ENCODE measurements at regions not wholly inside any gene's neighbourhood (a gene's known extent, or its start where the extent isn't known, plus 50 kb on each side); places are given as distances from the start of the nearest gene placed in this dataset.
"Not testable (repeated sequence)": the region's sequence is repeated elsewhere in the genome, so short reads cannot be mapped to it uniquely, and the experiment has no call there.

DNA sequence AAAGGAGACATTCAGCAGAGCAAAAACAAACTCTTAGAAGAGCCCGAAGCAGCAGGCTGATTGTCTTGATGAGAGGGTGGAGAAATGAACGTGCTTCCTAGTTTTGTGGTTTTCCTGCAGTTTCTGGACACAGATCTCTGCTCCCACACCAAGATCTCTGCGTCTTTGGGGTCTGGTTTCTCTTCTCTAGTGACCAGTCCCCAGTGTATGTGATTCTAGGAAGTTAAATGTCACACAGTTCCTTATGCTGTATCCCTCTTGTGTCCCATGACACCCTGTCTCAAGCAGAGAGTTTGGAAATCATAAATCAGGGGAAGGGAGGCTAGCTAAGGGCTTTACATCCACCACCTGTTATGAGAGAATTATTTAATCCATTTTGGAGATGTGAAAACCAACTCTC lies 55.4 kb upstream of the KLF14 start:
- DNase-seq, result no peak

DNA sequence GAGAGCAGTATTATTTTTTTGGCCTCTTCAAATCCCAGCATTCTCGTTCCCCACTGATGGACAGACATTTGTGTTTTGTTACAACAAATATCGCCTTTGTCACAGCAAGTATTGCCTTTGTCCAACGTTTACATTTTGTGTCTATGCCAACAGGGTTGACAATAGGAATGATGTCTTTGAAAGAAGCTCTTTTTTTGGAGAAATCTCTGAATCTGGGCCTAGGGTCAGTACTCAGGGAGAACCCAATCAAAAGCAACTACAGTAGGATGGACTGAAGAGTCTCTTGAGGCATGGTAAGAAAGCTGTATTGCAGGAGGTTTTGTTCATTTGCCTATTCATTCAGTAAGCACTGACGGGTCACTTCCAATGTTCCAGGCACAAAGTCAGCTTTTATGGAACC lies 57.7 kb upstream of the KLF14 start:
- DNase-seq, result no peak

DNA sequence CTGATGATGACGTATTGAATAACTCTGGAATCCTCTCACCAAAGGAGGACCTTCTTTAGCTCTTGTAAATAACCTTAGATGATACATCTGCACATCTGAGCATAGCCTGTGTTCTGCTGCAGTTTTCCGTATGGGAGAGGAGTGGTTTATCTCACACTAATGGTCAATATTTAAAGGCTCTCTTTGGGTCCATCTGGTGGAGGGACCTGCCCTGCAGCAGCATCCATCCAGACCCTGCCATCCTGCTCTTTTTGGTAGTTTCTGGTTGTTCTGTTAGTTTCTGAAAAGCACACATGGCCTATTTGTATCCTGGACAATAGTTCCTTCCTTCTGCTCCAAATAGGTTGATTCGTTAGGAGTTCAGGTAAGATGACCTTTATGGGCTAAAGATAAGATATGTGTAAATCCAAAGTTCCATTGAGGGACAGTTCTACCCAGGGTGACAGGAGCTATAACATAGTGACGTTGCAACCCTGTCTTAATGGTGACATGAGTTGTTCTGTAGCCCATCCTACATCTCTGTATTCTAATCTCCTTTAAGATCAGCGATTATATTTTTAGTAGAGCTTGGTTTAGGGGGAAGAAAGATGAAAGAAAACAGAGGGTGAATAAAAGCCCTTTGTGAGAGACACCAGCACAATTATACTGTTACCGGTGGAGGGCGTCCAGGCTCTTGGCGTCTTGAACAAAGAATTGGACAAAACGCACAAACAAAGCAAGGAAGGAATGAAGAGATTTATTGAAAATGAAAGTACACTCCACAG lies 60.0 kb upstream of the KLF14 start:
- no peak for DNase-seq

DNA sequence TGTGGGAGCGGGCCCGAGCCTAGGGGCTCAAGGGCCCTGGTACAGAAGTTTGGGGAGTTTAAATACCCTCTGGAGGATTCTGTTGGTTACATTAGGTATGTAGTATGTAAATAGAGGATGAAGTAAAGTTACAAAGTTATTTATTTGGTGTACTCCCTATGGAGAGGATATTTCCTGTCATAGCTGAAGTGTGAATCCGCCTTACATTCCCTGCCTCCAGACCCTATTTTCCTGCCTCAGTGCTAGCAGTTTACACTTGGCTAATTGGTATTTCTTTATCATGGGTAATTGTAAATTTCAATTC lies 60.6 kb upstream of the KLF14 start:
- DNase-seq, result no peak

DNA sequence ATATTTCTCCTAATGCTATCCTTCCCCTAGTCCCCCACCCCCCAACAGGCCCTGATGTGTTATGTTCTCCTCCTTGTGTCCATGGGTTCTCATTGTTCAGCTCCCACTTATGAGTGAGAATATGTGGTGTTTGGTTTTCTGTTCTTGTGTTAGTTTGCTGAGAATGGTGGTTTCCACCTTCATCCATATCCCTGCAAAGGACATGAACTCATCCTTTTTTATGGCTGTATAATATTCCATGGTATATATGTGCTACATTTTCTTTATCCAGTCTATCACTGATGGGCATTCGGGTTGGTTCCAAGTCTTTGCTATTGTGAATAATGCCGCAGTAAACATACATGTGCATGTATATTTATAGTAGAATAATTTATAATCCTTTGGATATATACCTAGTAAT lies 62.4 kb upstream of the KLF14 start:
- not testable (repeated sequence) for DNase-seq

DNA sequence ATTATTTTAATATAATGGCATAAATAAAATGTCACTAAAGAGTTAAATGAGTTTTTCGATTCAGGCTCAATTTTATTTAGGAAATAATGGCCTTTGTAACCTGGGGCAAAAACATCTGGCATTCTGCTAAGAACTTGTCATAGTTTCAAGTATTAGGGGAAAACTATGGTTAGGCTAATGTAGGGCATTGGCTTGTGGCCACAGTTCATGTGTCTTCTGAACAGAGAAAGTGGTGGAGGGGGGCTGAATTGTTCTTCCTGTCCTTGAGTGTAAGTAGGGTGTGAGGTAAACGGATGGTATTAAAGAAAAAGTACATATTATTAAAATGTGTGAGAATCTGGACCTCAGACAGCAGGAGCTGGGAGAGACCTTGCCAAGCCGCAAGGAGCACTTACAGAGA lies 69.1 kb upstream of the KLF14 start:
- DNase-seq, result no peak

DNA sequence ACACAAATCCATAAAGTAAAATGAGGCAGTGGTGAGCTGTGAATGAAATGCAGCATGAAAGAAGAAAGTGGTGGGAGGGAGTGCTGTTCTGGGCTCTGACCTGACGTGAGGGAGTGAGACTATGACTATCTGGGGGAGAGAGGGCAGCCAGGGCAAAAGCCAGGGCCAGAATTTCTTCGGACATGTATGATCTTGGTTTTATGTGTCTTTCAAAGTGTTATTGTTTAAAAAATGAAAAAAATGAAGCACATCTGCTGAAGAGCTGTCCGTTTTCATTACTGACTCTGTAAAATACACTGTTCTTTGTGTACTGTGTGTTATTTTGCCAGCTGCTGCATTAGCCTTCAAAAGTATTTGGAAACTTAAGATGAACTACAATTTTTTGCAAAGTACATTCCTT lies 70.2 kb upstream of the KLF14 start:
- no peak for DNase-seq

DNA sequence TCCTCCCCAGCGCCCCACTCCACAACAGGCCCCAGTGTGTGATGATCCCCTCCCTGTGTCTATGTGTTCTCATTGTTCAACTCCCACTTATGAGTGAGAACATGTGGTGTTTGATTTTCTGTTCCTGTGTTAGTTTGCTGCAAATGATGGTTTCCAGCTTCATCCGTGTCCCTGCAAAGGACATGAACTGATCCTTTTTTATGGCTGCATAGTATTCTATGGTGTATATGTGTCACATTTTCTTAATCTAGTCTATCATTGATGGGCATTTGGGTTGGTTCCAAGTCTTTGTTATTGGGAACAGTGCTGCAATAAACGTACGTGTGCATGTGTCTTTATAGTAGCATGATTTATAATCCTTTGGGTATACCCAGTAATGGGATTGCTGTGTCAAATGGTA lies 78.8 kb upstream of the KLF14 start:
- DNase-seq, result not testable (repeated sequence)

DNA sequence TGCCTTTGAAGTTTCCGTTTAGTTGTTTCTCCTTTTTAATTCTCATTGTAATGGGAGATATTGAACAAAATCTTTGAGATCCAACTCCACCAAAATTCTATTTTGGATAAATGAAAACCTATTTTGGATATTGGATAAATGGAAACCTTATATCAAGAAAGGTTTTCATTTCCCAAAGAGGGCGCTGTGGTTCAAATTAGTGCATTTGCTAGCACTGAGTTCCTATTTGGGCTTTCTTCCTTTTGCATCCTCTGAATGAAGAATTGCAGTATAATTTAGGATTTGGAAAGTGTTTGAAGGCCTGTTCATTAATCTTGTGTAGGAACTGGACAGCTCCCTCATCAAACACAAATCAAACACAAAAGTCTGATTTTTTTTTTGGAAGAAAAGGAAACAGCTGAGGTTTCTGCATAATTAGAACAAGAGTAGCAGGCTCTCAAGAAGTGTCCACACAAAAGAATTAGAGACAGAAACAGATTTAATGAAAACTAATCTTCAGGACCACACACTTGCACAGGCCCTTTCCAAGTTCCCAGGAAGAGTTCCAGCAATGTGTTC lies 80.8 kb upstream of the KLF14 start:
- DNase-seq, result no peak

DNA sequence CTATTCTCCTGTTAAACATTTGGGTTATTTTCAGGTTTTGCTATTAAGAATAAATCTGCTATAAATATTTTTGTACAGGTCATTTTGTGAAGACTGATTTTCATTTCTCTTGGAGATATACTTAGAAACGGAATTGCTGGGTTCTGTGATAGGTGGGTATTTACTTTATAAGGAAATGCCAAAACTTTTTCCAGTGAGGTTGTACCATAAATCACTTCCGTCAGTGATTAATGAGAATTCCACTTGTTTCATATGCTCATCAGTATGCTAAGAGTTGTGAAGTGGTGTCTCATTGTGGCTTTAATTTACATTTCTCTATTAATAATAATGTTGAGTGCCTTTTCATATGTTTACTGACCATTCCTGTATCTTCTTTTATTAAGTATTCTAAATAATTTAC lies 84.0 kb upstream of the KLF14 start:
- DNase-seq, result no peak

DNA sequence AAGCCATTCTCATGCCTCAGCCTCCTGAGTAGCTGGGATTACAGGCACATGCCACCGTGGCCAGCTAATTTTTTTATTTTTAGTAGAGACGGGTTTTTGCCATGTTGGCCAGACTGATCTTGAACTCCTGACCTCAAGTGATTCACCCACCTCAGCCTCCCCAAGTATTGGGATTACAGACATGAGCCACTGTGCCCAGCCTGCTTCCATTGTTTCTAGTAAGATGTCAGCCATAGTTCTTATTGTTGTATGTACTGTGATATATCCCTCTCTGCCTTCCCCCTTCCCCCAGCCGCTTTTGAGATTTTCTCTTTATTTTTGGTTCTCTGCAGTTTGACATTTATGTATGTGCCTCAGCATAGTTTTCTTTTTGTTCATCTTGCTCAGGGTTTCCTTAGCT lies 87.9 kb upstream of the KLF14 start:
- DNase-seq, result no peak

DNA sequence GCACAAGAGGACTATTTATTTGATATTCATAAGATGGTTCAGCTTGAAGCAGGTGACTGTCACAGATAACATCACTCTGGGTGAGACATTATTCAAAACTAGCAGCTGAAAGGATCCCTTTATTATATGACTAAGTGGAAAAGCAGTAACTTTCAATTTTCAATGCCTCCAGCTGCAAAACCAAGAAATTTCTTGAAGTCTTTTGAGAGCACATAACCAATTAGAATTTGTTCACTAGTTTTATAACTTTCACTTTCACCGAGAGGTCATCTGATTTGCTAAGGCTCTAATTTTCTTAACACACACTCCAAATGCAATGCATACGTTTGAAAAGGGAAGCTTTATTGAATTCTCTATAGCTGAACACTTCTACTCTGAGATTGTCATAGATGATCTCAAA lies 88.6 kb upstream of the KLF14 start:
- DNase-seq, result no peak

DNA sequence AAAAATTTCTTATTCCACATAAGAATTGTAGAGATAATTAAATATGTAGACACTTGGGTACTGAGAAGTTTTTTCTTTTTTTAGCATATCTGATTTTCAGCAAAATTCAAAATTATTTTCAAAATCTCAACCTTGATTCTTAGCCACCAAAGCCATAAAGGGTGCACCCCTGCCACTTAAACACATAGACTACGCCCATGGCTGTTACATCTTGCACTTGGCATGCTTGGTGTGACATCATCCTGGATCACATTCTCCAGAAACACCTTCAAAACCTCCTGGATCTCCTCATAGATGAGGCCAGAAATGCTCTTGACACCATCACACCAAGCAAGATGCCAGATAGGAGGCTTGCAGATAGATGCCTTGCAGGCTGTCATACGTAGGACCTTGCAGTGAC lies 89.1 kb upstream of the KLF14 start:
- no peak for DNase-seq

DNA sequence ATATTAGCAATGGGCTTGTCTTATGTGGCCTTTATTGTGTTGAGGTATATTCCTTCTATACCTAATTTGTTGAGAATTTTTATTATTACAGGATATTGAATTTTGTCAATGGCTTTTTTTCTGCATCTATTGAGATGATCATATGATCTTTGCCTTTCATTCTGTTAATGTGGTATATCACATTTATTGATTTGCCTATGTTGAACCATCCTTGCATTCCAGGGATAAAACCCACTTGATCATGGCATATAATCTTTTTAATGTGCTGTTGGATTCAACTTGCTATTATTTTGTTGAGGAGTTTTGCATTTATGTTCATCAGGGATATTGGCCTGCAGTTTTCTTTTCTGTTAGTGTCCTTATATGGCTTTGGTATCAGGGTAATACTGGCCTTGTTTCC lies 91.8 kb upstream of the KLF14 start:
- DNase-seq, result no peak

DNA sequence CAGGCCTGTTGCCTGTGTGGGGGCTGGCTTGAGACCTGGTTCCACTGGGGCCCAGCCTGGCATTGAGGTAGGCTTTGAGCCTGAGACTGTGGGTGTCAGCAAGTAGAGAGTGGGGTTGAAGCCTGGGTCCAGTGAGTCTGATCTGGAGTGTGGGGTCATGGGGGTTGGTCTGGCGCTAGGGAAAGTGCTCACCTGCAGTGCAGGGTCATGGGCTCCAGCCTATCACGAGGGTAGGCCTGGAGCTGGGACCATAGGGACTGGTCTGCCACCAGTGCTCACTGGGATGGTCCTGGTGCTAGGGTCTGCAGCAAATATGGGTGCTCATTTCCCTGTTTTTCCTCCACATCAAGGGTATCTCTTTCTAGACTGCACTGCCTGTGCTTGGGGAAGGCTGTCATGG lies 95.4 kb upstream of the KLF14 start:
- no peak for DNase-seq

DNA sequence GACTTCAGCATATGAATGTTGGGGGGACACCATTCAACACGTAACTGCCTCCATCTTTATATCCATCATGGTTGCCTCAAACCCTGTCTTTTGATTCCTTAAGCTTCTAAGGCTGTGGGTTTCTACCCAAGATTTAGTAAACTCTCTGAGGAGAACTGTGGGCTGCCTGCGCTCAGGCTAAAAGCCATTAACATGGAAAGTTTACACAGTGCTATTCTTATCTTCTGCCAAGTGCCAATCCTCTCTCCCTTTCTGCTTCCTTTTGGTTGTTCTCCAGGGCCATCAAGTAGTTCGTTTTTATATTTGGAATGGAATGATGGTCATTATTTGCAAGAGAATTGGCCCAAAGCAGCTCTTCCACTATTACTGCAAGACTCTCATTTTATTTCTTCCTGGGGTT lies 97.3 kb upstream of the KLF14 start:
- DNase-seq, result no peak

DNA sequence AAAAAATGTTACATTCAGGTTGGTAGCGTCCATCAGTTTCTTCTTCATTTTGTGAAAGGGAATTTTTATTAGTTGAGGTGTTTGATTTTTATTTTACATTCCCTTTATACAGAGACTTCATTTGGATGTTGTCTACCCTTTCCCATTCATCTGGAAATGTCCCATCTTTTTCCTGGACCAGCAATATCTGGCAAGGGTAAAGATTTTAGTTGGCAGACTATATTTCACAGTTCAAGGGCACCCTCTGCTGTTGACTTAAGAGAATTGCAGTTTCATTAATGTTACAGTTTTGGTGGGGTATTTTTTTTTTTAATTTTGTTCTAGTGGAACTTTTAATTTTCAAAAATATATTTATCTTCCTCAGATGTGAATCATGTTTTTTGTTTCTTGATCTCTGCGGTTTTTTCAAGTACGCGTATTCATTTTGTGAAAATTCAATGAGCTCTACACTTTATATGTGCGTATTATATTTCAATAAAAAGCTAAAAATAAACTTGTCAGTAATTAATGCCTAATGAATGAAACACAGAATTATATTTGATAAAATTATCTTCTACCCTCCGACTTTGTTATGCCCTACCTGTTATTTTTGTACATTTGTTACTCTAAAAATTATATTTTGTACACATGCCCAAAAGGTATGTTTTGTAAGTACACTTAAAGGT lies 97.9 kb upstream of the KLF14 start:
- no peak for DNase-seq

DNA sequence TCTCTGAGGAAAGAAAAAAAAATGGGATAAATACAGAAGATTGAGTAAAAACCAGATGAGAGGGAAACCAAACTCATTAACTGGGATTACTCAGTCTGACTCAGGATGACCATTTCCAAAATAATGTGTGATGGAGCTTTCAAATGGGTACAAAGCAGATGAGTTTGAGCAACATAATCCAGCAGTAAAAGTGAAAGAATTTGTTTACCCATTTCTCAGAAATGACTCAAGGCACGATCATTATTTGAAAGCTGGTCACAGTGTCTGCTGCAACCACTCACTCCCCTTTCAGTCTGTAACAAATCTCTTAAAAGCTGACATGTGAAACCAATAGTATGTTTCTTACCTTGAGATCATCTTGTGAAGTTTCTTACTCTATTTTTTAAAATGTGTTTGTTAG lies 104.7 kb upstream of the KLF14 start:
- DNase-seq, result no peak

DNA sequence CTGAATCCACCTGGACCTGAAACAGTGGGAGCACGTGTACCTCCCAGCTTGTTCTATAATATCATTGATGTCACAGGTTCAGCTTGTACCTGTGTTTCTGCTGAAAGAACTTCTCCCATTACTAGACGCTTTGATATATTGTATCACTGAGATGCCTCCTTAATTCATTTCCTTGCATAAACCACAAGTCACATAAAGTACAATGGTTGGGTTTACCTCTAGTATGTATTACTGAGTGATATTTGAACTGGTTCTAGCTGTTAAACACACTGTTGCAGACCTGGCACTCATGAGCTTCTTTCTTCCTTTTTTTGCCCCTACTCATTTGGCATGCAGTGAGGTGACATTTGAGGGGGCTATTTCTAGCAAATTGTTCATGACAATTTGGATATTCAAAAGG lies 106.6 kb upstream of the KLF14 start:
- DNase-seq, result no peak

DNA sequence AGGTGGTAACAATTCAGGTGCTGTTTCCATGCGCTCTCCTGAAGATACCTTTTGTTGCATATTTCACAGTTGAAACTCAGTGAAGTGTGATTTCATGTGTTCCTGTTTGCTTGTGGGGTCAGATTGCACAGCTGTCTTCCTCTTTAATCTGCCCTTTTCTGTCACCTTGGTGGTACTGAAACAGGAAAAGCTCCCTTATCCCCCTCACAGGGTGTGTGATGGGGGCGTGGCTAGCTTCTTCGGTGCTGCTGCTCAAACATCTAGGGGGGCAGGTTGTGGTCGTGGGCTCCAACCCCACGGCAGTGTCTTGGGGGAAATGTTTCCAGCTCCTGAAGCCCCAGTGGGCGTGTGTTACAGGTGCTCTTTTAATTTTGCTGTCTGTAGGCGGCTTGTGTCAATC lies 107.4 kb upstream of the KLF14 start:
- no peak for DNase-seq

DNA sequence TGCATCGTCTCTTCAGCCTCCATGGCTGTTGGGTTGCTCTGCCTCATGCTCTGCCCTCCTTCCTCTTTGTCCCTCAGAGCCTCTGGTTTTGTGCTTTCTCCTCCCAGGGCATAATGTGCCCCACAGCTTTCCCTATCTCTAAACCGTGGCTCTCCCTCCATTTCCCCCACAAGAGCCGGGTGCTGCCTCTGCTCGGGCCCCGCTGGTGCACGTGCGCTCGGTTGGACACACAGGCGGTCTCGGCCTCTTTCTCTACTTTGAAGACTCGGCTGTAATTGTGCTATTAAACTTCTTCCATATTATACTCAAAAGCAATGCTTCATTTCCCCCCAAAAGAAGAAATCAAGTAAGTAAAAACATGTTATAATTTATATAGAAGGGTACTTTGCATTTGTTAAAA lies 109.7 kb upstream of the KLF14 start:
- no peak for DNase-seq

DNA sequence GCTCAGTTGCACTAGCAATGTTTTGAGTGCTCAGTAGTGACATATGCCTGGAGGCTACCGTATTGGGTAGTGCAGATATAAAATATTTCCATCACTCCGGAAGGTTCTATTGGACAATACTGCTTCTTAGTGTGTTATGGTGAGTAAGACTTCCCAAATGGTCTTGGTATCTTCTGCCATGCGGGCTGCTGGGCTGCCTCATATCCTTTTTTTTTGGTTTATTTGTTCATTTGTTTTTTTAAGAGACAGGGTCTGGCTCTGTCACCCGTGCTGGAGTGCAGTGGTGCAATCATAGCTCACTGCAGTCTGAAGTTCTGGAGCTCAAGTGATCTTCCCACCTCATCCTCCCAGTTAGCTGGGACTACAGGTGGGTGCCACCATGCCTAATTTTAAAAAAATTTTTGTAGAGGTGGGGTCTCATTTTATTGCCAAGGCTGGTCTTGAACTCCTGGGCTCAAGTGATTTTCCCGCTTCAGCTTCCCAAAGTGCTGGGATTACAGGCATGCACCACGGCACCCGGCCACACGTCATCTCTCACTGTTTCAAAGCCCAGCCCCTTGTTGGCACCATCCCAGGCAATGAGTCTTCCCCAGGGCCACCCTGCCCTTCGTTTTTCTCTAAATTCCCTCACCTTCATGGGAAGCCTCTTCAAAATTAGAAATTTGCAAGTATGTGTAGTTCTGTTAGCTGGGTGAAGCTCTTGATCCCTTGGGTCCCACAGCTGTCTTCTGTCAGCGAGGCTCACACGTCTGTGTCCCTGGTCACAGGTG lies 111.0 kb upstream of the KLF14 start:
- no peak for DNase-seq

DNA sequence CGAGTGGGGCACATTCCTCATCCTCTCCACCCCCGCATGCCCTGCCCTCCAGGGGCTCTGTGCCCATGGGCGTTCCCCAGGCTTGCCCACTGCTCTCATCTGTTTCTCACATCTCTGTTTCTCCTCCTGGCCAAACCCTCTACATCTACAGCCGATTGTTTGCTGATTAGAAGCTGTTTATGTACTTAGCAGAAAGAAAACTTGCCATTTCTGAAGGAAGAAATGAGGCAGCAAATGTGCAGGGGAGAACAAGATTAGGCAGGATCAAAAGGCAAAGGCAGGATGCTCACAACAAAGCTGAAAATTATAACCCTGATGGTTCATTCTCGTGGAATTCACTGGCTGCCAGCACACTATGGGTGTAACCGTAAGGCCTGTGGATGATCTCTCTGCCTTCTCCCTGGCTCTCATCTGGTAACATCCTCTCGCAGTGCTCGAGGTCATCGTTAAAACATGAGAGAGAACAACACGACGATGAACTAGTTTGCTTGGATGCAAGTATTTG lies 111.6 kb upstream of the KLF14 start:
- DNase-seq, result no peak

DNA sequence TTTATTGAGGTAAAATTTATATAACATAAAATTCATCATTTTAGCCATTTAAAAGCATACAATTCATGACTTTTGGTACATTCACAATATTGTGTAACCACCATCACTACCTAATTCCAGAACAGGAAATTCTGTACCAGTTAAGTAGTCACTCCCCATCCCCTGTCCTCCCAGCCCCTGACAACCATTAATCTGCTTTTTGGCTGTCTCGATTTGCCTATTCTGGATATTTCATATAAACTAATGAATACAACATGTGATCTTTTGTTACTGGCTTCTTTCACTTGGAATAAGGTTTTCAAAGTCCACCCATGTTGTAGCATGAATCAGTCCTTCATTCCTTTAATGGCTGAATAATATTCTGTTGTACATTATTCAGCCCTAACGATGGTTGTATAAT lies 115.6 kb upstream of the KLF14 start:
- DNase-seq, result no peak
